ENCODE measurements at regions not wholly inside any gene's neighbourhood (a gene's known extent, or its start where the extent isn't known, plus 50 kb on each side); places are given as distances from the start of the nearest gene placed in this dataset.
"Not testable (repeated sequence)": the region's sequence is repeated elsewhere in the genome, so short reads cannot be mapped to it uniquely, and the experiment has no call there.

DNA sequence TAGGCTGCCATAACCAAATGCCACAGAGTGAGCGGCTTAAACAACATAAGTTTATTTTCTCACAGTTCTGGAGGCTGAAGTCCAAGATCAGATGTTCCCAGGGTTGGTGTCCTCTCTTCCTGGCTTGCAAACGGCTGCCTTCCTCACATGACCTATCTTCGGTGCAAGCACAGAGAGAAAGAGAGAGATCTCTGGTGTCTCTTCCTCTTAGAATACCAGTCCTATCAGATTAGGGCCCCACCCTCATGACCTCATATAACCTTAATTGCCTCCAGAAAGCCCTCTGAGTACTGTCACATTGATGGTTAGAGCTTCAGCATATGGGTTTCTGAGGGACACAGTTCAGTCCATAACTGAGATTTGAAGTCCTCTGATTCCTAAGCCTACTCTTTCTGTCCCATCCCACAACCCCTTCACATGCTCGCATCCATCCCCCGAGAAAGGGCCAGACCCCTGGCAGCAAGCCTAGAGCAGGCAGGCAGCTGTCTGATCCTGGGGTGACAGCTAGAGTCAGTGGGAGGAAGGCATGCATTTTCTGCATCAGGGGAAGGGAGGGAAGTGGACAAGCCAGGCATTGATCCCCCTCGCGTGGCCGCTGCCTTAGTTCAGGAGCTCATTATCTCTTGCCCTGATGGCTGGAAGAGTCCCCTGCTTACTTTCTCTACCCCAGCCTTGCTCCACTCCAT is 114.1 kb downstream of the FAR1 start:
- H3K27me3 ChIP-seq (ENCODE audit: control insufficient read depth, insufficient read depth, low read length): no peaks in the 10 kb centered on the region
- H3K27me3 Mint-ChIP-seq: peaks cover 13% of the 10 kb centered on the region
- no peaks in the 10 kb centered on the region for H3K4me1 ChIP-seq (ENCODE audit: control insufficient read depth, insufficient read depth, low read length, poor library complexity, severe bottlenecking)
- DNase-seq (no peak), ATAC-seq (ENCODE audit: low read depth in 2 of 2) (no peak)
- no peaks in the 10 kb centered on the region for H3K9me3 Mint-ChIP-seq
- H3K27ac ChIP-seq (ENCODE audit: insufficient read depth, low read length, poor library complexity, severe bottlenecking): no peak overlapping the region
- H3K4me3 Mint-ChIP-seq: no peak overlapping the region
- H3K4me3 ChIP-seq (ENCODE audit: low read depth, low read length): no peak overlapping the region
- no peak overlapping the region for H3K27ac Mint-ChIP-seq
- no peaks in the 10 kb centered on the region for H3K9me3 ChIP-seq (ENCODE audit: control insufficient read depth in 2 of 2, low read length in 2 of 2)
- no peaks in the 10 kb centered on the region for H3K36me3 Mint-ChIP-seq
- no peaks in the 10 kb centered on the region for H3K36me3 ChIP-seq (ENCODE audit: control insufficient read depth, insufficient read depth, low read length)
- H3K4me1 Mint-ChIP-seq: no peaks in the 10 kb centered on the region

DNA sequence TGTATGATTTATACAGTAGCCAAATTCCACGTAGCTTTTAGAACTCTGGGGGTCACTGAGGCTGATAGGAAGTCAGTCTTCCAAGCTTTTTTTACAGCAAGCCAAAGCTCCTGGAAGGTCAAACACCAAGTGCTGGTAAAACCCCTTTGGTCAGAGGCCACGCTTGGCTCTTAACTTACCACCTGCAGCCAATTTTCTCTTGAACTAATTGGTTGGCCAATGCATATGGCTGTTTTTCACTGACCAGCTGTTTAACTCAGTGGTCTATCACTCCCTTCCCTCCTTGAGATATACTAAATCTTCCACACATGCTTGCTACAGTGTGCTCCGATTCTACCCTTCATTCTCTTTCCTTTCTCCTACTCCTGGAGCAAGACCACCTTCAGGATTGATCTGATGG is 116.0 kb downstream of the FAR1 start:
- no peak overlapping the region for H3K4me3 Mint-ChIP-seq
- DNase-seq: no peak
- no peaks in the 10 kb centered on the region for H3K9me3 Mint-ChIP-seq
- H3K4me1 Mint-ChIP-seq: no peaks in the 10 kb centered on the region
- no peak for ATAC-seq (ENCODE audit: low read depth in 2 of 2)
- no peaks in the 10 kb centered on the region for H3K9me3 ChIP-seq (ENCODE audit: control insufficient read depth in 2 of 2, low read length in 2 of 2)
- H3K27me3 Mint-ChIP-seq: peaks cover 6% of the 10 kb centered on the region
- no peaks in the 10 kb centered on the region for H3K36me3 ChIP-seq (ENCODE audit: control insufficient read depth, insufficient read depth, low read length)
- no peak overlapping the region for H3K27ac Mint-ChIP-seq
- no peaks in the 10 kb centered on the region for H3K36me3 Mint-ChIP-seq
- H3K4me3 ChIP-seq (ENCODE audit: low read depth, low read length): no peak overlapping the region
- no peaks in the 10 kb centered on the region for H3K27me3 ChIP-seq (ENCODE audit: control insufficient read depth, insufficient read depth, low read length)
- no peaks in the 10 kb centered on the region for H3K4me1 ChIP-seq (ENCODE audit: control insufficient read depth, insufficient read depth, low read length, poor library complexity, severe bottlenecking)
- no peak overlapping the region for H3K27ac ChIP-seq (ENCODE audit: insufficient read depth, low read length, poor library complexity, severe bottlenecking)

DNA sequence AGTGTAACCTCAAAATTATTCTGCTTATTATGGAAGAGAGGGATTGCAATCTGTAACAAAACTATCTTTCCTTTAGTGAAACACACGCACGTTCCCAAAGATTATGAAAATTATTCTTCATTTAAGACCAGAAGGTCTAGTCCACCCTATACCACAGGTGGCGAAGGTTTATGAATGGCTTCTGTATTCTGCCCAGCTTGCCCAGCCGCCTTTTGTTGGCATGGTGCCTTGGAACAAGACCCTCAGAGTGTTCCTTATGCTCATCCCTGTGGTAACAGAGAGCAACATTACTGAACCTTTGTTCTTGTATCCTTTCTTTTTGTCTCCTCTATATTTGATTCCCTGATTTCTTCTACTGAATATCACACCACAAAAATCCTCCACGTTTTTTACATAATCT is 116.4 kb downstream of the FAR1 start:
- no peak overlapping the region for H3K27ac ChIP-seq (ENCODE audit: insufficient read depth, low read length, poor library complexity, severe bottlenecking)
- ATAC-seq (ENCODE audit: low read depth in 2 of 2): no peak
- Mint-ChIP-seq H3K9me3 (no peaks in the 10 kb centered on the region), H3K4me3 (no peak overlapping the region), H3K4me1 (no peaks in the 10 kb centered on the region), H3K36me3 (no peaks in the 10 kb centered on the region), H3K27ac (no peak overlapping the region), H3K27me3 (peaks cover 5% of the 10 kb centered on the region)
- no peak overlapping the region for H3K4me3 ChIP-seq (ENCODE audit: low read depth, low read length)
- H3K27me3 ChIP-seq (ENCODE audit: control insufficient read depth, insufficient read depth, low read length): no peaks in the 10 kb centered on the region
- H3K4me1 ChIP-seq (ENCODE audit: control insufficient read depth, insufficient read depth, low read length, poor library complexity, severe bottlenecking): no peaks in the 10 kb centered on the region
- no peak for DNase-seq
- H3K9me3 ChIP-seq (ENCODE audit: control insufficient read depth in 2 of 2, low read length in 2 of 2): no peaks in the 10 kb centered on the region
- H3K36me3 ChIP-seq (ENCODE audit: control insufficient read depth, insufficient read depth, low read length): no peaks in the 10 kb centered on the region

DNA sequence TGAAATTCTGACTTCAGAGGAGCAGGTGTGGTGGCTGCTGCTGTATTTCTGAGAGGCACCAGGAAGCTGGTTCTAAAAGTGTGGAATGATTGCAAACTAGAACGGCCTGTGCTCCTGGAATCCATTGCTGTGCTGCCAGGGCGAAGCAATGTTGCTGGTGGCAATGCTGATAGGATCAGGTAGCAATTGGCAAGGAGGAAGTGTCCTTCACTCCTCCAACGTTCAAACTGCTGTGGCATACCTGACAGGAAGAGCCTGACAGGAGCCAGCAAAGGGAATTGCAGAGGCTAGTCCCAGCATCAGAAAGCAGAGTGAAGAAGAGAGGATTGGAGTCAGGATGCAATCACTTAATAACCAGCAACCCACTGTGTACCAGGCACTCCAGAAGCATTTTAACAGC is 118.2 kb downstream of the FAR1 start:
- H3K4me1 Mint-ChIP-seq: peaks cover 0 to 5% (median 0%) of the 10 kb centered on the region in 4 donors

DNA sequence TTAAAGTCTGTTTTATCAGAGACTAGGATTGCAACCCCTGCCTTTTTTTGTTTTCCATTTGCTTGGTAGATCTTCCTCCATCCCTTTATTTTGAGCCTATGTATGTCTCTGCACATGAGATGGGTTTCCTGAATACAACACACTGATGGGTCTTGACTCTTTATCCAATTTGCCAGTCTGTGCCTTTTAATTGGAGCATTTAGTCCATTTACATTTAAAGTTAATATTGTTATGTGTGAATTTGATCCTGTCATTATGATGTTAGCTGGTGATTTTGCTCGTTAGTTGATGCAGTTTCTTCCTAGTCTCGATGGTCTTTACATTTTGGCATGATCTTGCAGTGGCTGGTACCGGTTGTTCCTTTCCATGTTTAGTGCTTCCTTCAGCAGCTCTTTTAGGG is 129.1 kb downstream of the FAR1 start:
- peaks cover 0 to 16% (median 2%) of the 10 kb centered on the region in 7 donors for H3K9me3 Mint-ChIP-seq
- DNase-seq; H3K4me3 Mint-ChIP-seq; ATAC-seq (ENCODE audit: low read depth in 2 of 2); H3K27me3 ChIP-seq (ENCODE audit: control insufficient read depth, insufficient read depth, low read length); H3K36me3 ChIP-seq (ENCODE audit: control insufficient read depth, insufficient read depth, low read length); H3K9me3 ChIP-seq (ENCODE audit: control insufficient read depth in 2 of 2, low read length in 2 of 2); H3K4me3 ChIP-seq (ENCODE audit: low read depth, low read length); H3K27ac Mint-ChIP-seq; H3K4me1 Mint-ChIP-seq; H3K36me3 Mint-ChIP-seq; H3K27me3 Mint-ChIP-seq; H3K4me1 ChIP-seq (ENCODE audit: control insufficient read depth, insufficient read depth, low read length, poor library complexity, severe bottlenecking); H3K27ac ChIP-seq (ENCODE audit: insufficient read depth, low read length, poor library complexity, severe bottlenecking): not testable (repeated sequence)

More for the DNA sequence above, 118.2 kb downstream of the FAR1 start:
- H3K4me1 ChIP-seq (ENCODE audit: control insufficient read depth, insufficient read depth, low read length, poor library complexity, severe bottlenecking): no peaks in the 10 kb centered on the region
- Mint-ChIP-seq H3K9me3 (peaks cover 0 to under 1% (median 0%) of the 10 kb centered on the region in 7 donors), H3K27me3 (peaks cover 5% of the 10 kb centered on the region), H3K4me3 (no peak overlapping the region), H3K27ac (no peak overlapping the region), H3K36me3 (no peaks in the 10 kb centered on the region)
- no peak for ATAC-seq (ENCODE audit: low read depth in 2 of 2)
- H3K27ac ChIP-seq (ENCODE audit: insufficient read depth, low read length, poor library complexity, severe bottlenecking): no peak overlapping the region
- H3K36me3 ChIP-seq (ENCODE audit: control insufficient read depth, insufficient read depth, low read length): no peaks in the 10 kb centered on the region
- no peaks in the 10 kb centered on the region for H3K9me3 ChIP-seq (ENCODE audit: control insufficient read depth in 2 of 2, low read length in 2 of 2)
- no peaks in the 10 kb centered on the region for H3K27me3 ChIP-seq (ENCODE audit: control insufficient read depth, insufficient read depth, low read length)
- no peak overlapping the region for H3K4me3 ChIP-seq (ENCODE audit: low read depth, low read length)
- DNase-seq: no peak

DNA sequence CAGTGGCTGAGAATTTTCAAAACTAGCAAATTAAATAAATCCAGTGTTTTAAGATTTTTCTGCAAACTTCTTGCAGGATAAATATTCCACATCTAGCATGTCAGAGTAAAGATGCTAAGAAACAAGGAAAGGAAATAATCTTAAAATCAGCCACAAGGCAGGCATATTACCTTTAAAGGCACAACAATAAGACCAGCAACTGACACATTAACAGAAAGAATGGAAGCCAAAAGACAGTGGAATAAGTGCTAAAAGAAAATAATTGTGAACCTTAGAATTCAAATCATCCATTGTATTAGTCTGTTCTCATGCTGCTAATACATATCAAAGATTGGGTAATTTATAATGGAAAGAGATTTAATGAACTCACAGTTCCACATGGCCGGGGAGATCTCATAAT is 132.4 kb downstream of the FAR1 start:
- H3K4me3 Mint-ChIP-seq: no peak overlapping the region
- Histone ChIP-seq H3K4me1 (ENCODE audit: control insufficient read depth, insufficient read depth, low read length, poor library complexity, severe bottlenecking) (no peaks in the 10 kb centered on the region), H3K4me3 (ENCODE audit: low read depth, low read length) (no peak overlapping the region), H3K27ac (ENCODE audit: insufficient read depth, low read length, poor library complexity, severe bottlenecking) (no peak overlapping the region), H3K27me3 (ENCODE audit: control insufficient read depth, insufficient read depth, low read length) (peaks cover 3% of the 10 kb centered on the region), H3K9me3 (ENCODE audit: control insufficient read depth in 2 of 2, low read length in 2 of 2) (peaks cover 0 to 10% of the 10 kb centered on the region in 2 experiments), H3K36me3 (ENCODE audit: control insufficient read depth, insufficient read depth, low read length) (no peaks in the 10 kb centered on the region)
- ATAC-seq (ENCODE audit: low read depth in 2 of 2): no peak
- peaks cover 9% of the 10 kb centered on the region for H3K27me3 Mint-ChIP-seq
- DNase-seq: no peak
- H3K36me3 Mint-ChIP-seq: peaks cover 9% of the 10 kb centered on the region
- no peak overlapping the region for H3K27ac Mint-ChIP-seq
- no peaks in the 10 kb centered on the region for H3K4me1 Mint-ChIP-seq
- H3K9me3 Mint-ChIP-seq: peaks cover 0 to 16% (median 5%) of the 10 kb centered on the region in 7 donors

DNA sequence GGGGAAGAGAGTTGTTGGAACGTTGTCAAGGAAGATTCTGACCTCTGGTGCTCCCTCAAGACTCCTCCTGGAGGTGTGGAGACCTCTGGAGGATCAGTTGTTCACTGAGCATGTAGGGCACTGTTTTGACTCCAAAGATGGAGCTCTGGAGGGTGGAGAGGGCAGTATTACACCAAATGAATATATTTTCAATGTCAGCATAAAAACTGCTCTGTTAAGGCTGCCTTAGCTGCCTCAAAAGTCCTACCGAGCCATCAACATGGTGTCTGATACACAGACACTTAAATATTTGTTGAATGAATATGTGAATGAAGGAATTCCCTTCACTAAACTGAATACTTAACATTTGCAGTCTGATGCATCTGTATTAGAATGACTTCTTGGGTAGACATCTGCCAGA is 144.2 kb upstream of the SPON1 start:
- H3K4me3 Mint-ChIP-seq: no peak overlapping the region
- no peak overlapping the region for H3K27ac Mint-ChIP-seq
- H3K4me1 ChIP-seq (ENCODE audit: control insufficient read depth, insufficient read depth, low read length, poor library complexity, severe bottlenecking): no peaks in the 10 kb centered on the region
- peaks cover 2 to 17% (median 4%) of the 10 kb centered on the region in 7 donors for H3K9me3 Mint-ChIP-seq
- no peak overlapping the region for H3K27ac ChIP-seq (ENCODE audit: insufficient read depth, low read length, poor library complexity, severe bottlenecking)
- no peaks in the 10 kb centered on the region for H3K27me3 ChIP-seq (ENCODE audit: control insufficient read depth, insufficient read depth, low read length)
- H3K27me3 Mint-ChIP-seq: peaks cover 16% of the 10 kb centered on the region
- no peak overlapping the region for H3K4me3 ChIP-seq (ENCODE audit: low read depth, low read length)
- H3K4me1 Mint-ChIP-seq: peaks cover 0 to 2% (median 0%) of the 10 kb centered on the region in 4 donors
- H3K36me3 Mint-ChIP-seq: no peaks in the 10 kb centered on the region
- no peaks in the 10 kb centered on the region for H3K9me3 ChIP-seq (ENCODE audit: control insufficient read depth in 2 of 2, low read length in 2 of 2)
- DNase-seq: no peak
- no peak for ATAC-seq (ENCODE audit: low read depth in 2 of 2)
- H3K36me3 ChIP-seq (ENCODE audit: control insufficient read depth, insufficient read depth, low read length): no peaks in the 10 kb centered on the region

DNA sequence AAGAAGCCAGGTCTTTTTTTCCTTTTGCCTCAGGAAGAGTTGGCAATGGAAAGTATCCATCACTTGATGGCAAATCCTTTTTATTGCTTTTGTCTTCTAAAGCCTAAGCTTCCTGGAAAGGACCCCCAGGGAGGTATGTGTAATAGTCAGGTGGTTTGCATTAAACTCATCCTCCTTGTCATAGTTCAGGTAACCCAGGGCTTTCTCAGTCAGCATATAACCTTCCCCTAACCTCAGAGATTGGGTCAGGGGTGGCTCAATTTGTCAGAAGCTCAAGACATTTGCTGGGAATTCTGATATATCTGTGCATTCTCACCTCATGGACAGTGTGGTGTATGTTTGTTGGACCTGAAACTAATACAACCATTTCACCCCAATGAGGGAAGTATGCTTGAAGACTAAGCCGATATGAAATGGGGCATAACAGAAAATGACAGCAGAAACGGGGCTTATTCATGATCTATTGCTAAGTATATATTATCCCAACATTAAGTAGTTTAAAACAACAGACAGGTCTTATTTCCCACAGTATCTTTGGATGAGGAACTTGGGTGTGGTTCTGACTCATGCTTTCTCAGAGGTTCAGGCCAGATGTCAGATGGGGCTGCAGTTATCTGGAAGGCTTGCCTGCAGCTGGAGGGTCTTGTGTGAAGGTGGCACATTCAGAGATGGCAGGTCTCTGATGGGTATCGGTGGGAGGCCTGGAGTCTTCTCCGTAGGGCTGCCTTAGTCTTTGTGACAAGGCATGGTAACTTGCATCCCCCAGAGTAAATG is 135.8 kb upstream of the SPON1 start:
- Mint-ChIP-seq H3K4me3 (no peak overlapping the region), H3K27me3 (peaks cover 17% of the 10 kb centered on the region), H3K9me3 (peaks cover 0 to 16% (median 7%) of the 10 kb centered on the region in 7 donors), H3K4me1 (no peaks in the 10 kb centered on the region), H3K27ac (no peak overlapping the region), H3K36me3 (peaks cover 4% of the 10 kb centered on the region)
- no peaks in the 10 kb centered on the region for H3K4me1 ChIP-seq (ENCODE audit: control insufficient read depth, insufficient read depth, low read length, poor library complexity, severe bottlenecking)
- peaks cover 5 to 7% of the 10 kb centered on the region in 2 experiments for H3K9me3 ChIP-seq (ENCODE audit: control insufficient read depth in 2 of 2, low read length in 2 of 2)
- no peak for ATAC-seq (ENCODE audit: low read depth in 2 of 2)
- no peak for DNase-seq
- no peaks in the 10 kb centered on the region for H3K27me3 ChIP-seq (ENCODE audit: control insufficient read depth, insufficient read depth, low read length)
- no peaks in the 10 kb centered on the region for H3K36me3 ChIP-seq (ENCODE audit: control insufficient read depth, insufficient read depth, low read length)
- no peak overlapping the region for H3K27ac ChIP-seq (ENCODE audit: insufficient read depth, low read length, poor library complexity, severe bottlenecking)
- H3K4me3 ChIP-seq (ENCODE audit: low read depth, low read length): no peak overlapping the region
